Motor neuron (in vitro differentiated cells): ENCODE measurements at regions not wholly inside any gene's neighbourhood (a gene's known extent, or its start where the extent isn't known, plus 50 kb on each side); places are given as distances from the start of the nearest gene placed in this dataset.
A peak's percentile ranks its signal among the peaks of the same experiment; 100 is the strongest.

ENCODE experiments used
- ATAC-seq, 8 experiments: fragments of 200-7000 bp; cut with Tn5 transposase; replicated peaks in 6 of 8; 2 replicates each; pipeline ENCODE4 v1.8.0; 2021; ENCODE audit warnings: mild to moderate bottlenecking in 8 of 8, moderate library complexity in 8 of 8
- H3K27ac ChIP-seq, 2 donors: fragments of 250-450 bp; sonication (Bioruptor Pico); 2 replicates each; pipeline ENCODE4 v1.9.0; 2021; ENCODE audit warnings: antibody characterized with exemption in 2 of 2, mild to moderate bottlenecking in 2 of 2, moderate library complexity in 1 of 2
- H3K4me1 ChIP-seq, 2 donors: fragments of 250-450 bp; sonication (Bioruptor Pico); replicated peaks in 1 of 2; 2 replicates each; pipeline ENCODE4 v1.6.1; 2021; ENCODE audit warnings: antibody characterized with exemption in 2 of 2, mild to moderate bottlenecking in 2 of 2, moderate library complexity in 1 of 2
- H3K4me3 ChIP-seq, 5 donors: fragments of 250-450 bp; sonication (Bioruptor Pico); 2 replicates each; pipeline ENCODE4 v1.9.0; 2021; ENCODE audit warnings: antibody characterized with exemption in 5 of 5, mild to moderate bottlenecking in 5 of 5, moderate library complexity in 4 of 5
- WGBS, 10 experiments: fragments of 450-650 bp; shearing (Covaris generic); methylation state at CpG; one replicate each; pipeline ENCODE4 v1.0.0; 2022; 5-methylcytosine and 5-hydroxymethylcytosine counted together
- in situ Hi-C, 9 experiments: fragments of 400-800 bp; cut with MboI; loops; one replicate each; pipeline ENCODE4 v1.15.0; 2021; ENCODE audit warnings: low sequenced_read_pairs in 9 of 9, low pct_unique_long_range_greater_than_20kb in 2 of 9; ENCODE audit not compliant: unreplicated experiment in 9 of 9

DNA sequence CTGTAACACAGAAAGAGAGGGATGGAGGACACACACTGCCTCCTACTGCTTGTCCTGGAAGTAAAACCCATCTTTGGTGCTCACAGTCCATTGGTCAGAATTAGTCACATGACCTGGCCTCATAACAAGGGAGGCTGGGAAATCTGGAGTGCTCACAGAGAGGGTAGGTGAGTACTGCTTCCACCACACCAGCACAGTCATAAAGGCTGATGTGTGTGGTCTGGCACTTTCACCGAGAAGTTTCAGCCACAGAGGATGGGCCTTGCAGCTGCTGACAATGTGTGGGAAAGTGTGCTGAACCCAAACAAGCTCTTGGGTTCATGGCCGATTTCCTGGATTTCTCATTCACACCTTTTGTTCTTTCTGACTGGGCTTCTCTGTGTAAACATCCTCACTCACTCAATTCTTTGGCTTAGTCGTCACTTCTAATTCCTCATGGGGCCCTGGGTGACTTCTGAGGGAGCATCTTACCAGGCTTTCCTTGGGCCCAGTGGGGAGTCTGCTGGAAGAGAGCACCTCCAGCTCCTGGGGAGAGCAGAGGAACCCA lies 100.7 kb downstream of the ASB7 start:
- in situ Hi-C loops, result no loop called here
- ATAC-seq, result no peak

DNA sequence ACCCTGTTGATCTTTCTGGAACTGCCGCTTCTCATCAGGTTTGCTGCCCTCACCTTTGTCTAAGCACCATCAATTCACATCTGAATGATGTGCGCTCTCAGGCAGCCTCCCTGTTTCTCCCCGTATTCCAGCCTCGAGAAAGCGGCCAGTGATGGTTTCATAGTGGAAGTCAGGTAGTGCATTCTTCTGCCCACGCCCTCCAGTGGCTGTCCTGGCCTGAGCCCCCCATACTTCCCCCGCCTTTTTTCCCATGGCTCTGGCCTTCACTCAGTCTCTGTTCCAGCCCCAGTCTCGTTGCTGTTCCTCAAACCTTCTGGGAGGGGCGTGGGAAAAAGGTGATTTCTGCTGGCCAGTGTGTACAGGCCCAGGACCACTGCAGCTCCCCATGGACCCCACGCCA lies 101.3 kb downstream of the ASB7 start:
- 67 to 100% (median 93%) methylated on average over 1 to 5 of the region's 10 CpGs; no CpG with 5 or more reads in 2 of the 10 experiments for WGBS, 10 experiments
- no peak overlapping the region for H3K4me3 ChIP-seq
- in situ Hi-C loops, result no loop called here
- H3K27ac ChIP-seq, result no peak overlapping the region
- no peak for ATAC-seq
- no peaks in the 10 kb centered on the region for H3K4me1 ChIP-seq

More for the DNA sequence above, 100.7 kb downstream of the ASB7 start:
- Histone ChIP-seq H3K4me3 (no peak overlapping the region), H3K4me1 (no peaks in the 10 kb centered on the region), H3K27ac (no peak overlapping the region)
- WGBS, 10 experiments, result 14 to 83% (median 45%) methylated on average over 1 to 3 of the region's 3 CpGs; no CpG with 5 or more reads in 6 of the 10 experiments

DNA sequence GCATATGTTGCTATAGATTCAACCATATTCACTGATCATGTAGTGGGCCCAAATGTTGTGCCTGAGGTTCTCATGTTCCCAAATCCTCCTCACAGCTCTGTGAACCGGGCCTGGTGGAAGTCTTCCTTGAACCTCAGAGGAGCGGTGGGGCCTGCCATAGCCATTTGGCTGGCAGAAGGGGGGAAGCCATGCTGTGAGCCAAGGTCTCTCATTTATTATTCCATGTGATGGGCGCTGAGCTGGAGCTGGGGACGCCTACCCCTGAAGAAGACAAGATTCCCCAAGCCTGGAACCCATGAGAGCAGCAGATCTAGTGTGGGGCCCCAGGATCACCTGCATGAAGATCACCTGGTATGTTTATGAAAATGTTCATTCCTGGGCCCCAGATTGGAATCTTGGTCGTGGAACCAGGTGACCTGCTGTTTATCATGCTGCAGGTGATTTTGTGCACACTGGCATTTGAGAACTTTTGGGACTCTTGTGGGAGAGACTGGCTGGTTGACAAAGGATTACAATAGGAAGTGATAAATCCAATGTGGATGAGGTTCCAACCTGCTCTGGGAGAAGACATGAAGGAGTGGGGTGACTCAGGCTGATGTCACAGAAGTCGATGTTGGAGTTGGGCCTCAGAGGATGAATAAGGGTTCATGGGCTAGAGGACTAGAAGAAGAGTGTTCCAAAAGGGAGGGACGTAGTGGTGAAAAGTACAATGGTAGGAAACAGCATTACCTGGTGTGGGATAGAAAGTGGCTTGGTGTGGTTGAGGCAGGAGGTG lies 102.1 kb downstream of the ASB7 start:
- no peak overlapping the region for H3K4me3 ChIP-seq
- H3K4me1 ChIP-seq, result no peaks in the 10 kb centered on the region
- in situ Hi-C loops, result no loop called here
- 45 to 100% (median 67%) methylated on average over 1 to 5 of the region's 7 CpGs; no CpG with 5 or more reads in 3 of the 10 experiments for WGBS, 10 experiments
- ATAC-seq, result no peak
- H3K27ac ChIP-seq, result no peak overlapping the region

DNA sequence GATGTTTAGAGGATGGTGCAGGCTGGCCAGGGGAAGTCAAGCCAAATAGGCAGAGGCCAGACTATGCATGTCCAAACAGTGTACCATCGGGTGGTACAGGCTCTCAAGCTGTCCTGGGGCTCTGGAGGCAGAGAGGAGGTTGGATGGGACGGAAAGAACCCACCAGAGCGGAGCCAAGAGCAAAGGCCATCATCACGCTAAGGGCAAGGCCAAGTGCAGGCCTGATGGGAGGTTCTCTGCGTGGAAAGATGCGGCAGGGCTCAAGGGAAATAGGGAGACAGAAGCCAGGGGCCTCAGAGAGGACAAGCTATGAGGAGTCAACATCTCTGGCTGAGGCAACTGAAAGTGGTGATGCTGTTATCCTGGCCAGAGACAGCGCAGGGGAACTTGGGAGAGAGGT lies 102.7 kb downstream of the ASB7 start:
- H3K4me1 ChIP-seq, result no peaks in the 10 kb centered on the region
- 60 to 96% (median 75%) methylated on average over 1 to 6 of the region's 7 CpGs; no CpG with 5 or more reads in 4 of the 10 experiments for WGBS, 10 experiments
- in situ Hi-C loops, result no loop called here
- H3K4me3 ChIP-seq, result no peak overlapping the region
- no peak overlapping the region for H3K27ac ChIP-seq
- no peak for ATAC-seq

DNA sequence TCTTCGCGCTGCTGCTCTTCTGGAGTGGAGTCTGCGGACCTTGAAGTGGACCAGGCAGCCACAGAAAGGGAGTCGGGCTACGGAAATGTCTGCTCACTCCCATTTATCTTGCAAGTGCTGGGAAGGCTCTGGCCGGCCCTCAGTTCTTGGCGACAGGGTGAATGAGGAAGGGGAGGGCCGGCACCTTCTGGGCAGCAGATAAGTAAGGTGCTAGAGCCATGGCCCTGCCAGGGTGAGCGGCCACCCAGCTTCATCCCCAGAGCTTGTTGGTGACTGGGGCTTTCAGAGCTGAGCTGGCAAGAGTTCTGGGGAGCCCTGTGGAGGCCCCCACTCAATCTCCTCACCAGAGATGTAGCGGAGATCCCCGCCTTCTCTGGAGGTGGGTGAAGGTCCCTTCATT lies 103.5 kb downstream of the ASB7 start:
- ATAC-seq, result no peak
- 57 to 100% (median 80%) methylated on average over 1 to 5 of the region's 11 CpGs; no CpG with 5 or more reads in 4 of the 10 experiments for WGBS, 10 experiments
- in situ Hi-C loops, result no loop called here
- no peak overlapping the region for H3K27ac ChIP-seq
- H3K4me3 ChIP-seq, result no peak overlapping the region
- no peaks in the 10 kb centered on the region for H3K4me1 ChIP-seq

DNA sequence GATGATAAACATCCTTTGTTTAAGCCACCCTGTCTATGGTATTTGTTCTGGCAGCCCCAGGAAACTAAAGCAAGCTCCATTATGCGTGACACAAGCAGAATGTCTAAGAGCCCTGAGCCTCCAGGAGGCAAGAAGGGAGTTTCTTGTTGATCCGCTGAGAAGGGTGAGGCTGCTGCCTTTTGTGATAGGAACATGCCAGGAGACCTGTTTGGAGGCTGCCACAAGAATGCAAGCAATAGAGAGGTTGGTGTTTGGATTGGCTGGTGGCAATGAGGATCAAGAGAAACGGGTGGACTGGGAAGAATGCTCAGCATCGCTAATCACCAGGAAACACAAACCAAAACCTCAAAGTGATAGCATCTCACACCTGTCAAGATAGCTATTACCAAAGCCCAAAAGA lies 104.8 kb downstream of the ASB7 start:
- Histone ChIP-seq H3K4me1 (no peaks in the 10 kb centered on the region), H3K27ac (no peak overlapping the region), H3K4me3 (no peak overlapping the region)
- in situ Hi-C loops, result no loop called here
- WGBS, 10 experiments, result 60 to 86% (median 80%) methylated on average over 1 to 4 of the region's 4 CpGs; no CpG with 5 or more reads in 3 of the 10 experiments
- ATAC-seq, result no peak

DNA sequence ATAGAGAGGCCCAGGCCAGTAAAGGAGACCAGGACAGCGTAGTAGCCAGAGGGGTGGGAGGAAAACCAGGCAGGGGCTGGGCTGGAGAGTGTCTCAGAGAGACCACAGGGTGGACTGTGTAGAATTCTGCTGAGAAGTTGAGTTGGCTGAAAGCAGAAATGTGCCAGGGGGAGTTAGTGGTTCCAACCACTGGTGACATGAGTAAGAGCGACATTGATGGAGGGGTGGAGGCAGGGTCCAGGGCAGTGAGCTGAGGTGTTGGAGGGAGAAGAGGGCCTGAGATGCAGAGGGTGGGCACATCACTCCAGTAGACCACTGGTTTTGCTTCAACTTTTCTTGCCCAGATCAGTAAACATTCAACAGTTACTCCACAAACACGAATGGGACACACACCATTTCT lies 106.5 kb downstream of the ASB7 start:
- in situ Hi-C loops, result no loop called here
- H3K27ac ChIP-seq, result no peak overlapping the region
- 40 to 100% (median 73%) methylated on average over 1 to 3 of the region's 3 CpGs; no CpG with 5 or more reads in 3 of the 10 experiments for WGBS, 10 experiments
- no peak overlapping the region for H3K4me3 ChIP-seq
- ATAC-seq, result no peak
- H3K4me1 ChIP-seq, result no peaks in the 10 kb centered on the region

DNA sequence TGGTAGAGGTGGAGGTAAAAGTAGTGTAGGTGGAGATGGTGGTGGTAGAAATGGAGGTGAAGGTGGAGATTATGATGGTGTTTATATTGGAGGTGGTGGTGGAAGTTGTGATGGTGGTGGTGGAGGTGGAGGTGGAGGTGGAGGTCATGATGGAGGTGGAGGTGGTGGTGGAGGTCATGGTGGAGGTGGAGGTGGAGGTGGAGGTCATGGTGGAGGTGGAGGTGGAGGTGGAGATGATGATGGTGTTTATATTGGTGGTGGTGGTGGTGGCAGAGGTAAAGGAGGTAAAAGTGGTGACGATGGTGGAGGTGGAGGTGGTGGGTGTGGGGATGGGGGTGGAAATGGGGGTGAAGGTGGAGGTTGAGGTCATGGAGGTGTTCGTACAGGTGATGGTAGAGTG lies 107.8 kb downstream of the ASB7 start:
- H3K4me1 ChIP-seq, result no peaks in the 10 kb centered on the region
- in situ Hi-C loops, result no loop called here
- H3K27ac ChIP-seq, result no peak overlapping the region
- no peak overlapping the region for H3K4me3 ChIP-seq
- no peak for ATAC-seq
- 67% methylated on average over 1 of the region's 2 CpGs; no CpG with 5 or more reads in 8 of the 10 experiments for WGBS, 10 experiments

DNA sequence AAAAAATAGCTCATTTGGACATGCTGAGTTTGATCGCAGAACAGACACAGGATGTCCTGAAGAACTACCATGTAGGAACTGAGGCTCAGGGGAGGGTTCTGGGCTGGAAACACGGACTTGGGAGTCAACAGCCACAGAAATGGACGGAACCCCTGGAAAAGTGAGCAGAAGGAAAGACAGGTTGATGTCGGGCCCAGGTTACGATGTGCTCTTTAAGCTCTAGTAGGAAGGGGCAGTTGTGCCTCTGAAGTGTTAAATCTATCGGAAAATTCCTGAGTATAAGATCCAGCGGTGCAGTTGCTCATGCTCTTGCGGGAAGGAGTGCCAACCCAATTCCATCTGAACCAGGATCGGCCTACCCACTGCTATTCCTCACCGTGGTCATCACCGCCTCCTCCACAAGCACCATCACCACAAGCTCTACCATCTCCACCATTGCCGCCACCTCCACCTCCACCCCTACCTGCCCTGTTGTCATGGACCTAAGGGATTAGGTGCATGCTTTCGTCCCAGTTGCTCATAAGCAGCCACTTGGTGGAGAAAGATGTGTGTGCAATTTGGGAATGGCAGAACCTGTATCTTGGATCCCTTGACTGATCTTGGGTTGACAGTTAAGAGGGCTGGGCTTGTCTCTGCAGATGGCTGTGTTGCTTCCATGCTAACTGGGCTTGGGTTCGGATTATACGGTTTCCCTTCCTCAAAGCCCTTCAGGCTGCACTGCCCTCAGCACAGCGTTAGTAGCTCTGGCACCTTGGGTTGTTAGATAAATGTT lies 108.5 kb downstream of the ASB7 start:
- H3K4me3 ChIP-seq, result no peak overlapping the region
- H3K4me1 ChIP-seq, result no peaks in the 10 kb centered on the region
- no peak overlapping the region for H3K27ac ChIP-seq
- 71 to 100% (median 90%) methylated on average over 2 to 14 of the region's 16 CpGs; no CpG with 5 or more reads in 1 of the 10 experiments for WGBS, 10 experiments
- no peak for ATAC-seq
- in situ Hi-C loops, result no loop called here

DNA sequence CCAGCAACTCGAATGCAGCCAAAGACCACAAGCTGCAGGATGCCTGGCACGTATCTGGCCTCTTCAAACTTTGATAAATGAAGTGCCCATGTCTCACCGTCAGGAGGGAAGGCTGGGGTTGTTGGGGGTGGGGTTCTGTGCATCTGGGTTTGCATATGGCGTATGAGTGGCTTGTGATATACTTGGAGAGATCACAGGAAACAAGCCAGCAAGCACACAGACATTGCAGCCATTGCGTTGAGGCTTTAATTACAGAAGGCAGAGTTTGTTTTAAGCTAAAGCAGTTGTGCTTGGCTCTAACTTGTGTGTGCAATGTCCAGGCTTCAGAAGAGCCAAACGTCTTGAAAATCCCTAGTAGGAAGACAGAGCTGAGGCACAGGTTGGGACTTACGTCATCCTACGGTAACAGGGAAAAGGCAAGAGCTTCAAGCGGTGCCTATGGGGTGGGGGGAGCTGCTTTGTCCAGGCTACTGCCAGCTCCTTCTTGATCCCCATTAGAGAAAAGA lies 109.2 kb downstream of the ASB7 start:
- no peak for ATAC-seq
- 40 to 97% (median 67%) methylated on average over 1 to 4 of the region's 9 CpGs; no CpG with 5 or more reads in 3 of the 10 experiments for whole genome bisulfite sequencing, 10 experiments
- in situ Hi-C loops, result no loop called here
- Histone ChIP-seq H3K27ac (no peak overlapping the region), H3K4me3 (no peak overlapping the region), H3K4me1 (no peaks in the 10 kb centered on the region)

DNA sequence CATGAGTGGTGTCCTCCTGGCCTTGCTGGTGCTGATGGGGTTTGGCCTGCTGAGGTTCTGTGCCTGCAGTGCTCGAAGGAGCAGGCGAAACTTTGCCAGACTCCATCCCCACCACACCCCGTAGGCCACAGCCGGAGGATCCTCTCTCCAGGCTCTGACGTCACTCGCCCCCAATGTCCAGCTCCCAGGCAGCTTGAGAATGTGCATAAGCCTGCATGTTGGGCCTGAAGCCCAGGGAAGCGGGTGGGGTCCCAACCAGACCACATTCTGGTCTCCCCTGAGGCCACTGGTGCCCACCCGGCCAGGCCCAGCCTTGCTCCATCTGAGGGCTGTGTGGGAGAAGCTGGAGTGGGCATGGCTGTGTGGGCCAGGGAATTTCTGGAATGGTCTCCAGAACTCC lies 109.8 kb downstream of the ASB7 start:
- WGBS, 10 experiments, result 0 to 90% (median 47%) methylated on average over 1 to 6 of the region's 8 CpGs; no CpG with 5 or more reads in 4 of the 10 experiments
- no peak overlapping the region for H3K27ac ChIP-seq
- no peak overlapping the region for H3K4me3 ChIP-seq
- H3K4me1 ChIP-seq, result no peaks in the 10 kb centered on the region
- peak in 3 of 8 experiments; percentile 96 to 97 (median 96) for ATAC-seq
- in situ Hi-C loops, result no loop called here

DNA sequence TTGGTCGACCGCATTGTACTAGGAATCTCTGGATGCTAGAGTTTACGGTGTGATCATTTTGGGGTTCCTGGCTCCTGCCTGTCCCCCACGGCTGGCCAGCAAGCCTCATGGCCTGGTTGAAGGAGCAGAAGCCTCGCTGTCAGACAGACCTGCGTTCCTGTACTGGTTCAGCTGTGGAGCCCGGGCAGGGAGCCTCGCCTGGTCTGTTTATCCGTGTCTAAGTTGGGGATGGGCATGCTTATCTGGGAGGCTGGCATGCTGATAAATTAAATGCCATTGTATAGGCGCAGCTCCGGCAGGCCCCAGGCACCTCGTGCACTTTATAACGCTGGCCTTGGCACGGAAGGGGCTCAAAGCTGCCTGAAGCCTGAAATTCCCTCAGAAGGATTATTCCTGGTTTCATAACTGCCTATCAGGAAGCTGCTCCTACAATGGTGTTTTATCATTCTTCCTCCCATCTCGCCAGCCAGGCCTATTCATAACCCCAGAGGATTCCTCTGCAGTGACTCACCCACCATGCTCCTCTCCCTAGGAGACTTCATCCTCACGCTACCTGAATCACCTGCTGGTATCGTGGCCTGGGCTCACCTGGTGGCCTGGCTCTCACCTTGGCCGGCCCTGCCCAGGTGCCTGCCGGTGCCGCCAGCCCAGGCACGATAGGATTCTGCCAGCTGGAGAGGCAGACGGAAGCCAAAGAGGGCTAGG lies 110.9 kb downstream of the ASB7 start:
- ATAC-seq, result peak in 3 of 8 experiments; percentile 10 to 57 (median 41)
- H3K4me1 ChIP-seq, result no peaks in the 10 kb centered on the region
- 20 to 93% (median 58%) methylated on average over 1 to 13 of the region's 22 CpGs; no CpG with 5 or more reads in 2 of the 10 experiments for WGBS, 10 experiments
- no peak overlapping the region for H3K27ac ChIP-seq
- H3K4me3 ChIP-seq, result no peak overlapping the region
- in situ Hi-C loops, result no loop called here
